Fibroblast of peridontal ligament (primary cell): ENCODE measurements at regions not wholly inside any gene's neighbourhood (a gene's known extent, or its start where the extent isn't known, plus 50 kb on each side); places are given as distances from the start of the nearest gene placed in this dataset.
A peak's percentile ranks its signal among the peaks of the same experiment; 100 is the strongest.

Experiments
- DNase-seq: peaks from one replicate; pipeline ENCODE4 v3.0.0-alpha.2; 2010; ENCODE audit errors: extremely low read depth

DNA sequence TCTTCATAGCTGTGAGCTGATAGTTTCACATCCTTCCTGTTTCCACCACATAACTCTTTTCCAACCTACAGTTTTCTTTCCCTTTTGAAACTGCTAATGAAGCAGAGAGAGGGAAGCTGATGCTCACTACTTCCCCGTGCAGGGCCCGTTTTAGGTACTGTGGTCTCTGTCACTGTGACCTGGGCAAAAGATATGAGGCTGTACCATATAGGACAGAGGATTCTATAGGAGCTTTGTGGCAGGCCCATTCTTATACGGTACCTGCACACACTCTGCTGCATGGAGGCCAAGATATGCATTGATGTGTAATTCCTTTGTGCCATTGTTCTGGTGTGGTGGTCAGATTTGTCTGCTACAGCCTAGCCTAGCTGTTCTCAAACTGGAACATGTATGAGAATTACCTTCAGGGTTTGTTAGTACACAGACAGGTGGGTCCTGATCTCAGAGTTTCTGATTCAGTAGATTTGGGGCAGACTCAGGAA, 577.3 kb downstream of the LMO7 start:
- DNase-seq = no peak

DNA sequence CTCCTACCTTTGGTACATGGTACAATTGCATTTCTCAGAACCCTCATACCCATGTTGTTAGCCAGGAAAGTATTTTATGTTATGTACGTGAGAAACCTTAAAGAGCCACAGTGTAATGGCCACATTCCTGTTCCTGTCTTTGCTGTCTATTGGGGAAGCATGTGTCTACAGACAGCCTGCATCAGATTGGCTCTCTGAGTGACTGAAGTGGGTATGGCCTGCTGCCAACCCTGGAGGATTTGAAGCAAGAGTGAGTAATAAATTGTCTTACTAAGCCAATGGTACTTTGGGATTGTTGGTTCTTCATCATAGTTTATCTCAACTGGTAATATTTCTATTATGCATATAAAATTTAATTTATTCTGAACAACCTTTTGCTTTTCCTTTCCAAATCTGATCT, 574.1 kb downstream of the LMO7 start:
- DNase-seq = peak; percentile 47

DNA sequence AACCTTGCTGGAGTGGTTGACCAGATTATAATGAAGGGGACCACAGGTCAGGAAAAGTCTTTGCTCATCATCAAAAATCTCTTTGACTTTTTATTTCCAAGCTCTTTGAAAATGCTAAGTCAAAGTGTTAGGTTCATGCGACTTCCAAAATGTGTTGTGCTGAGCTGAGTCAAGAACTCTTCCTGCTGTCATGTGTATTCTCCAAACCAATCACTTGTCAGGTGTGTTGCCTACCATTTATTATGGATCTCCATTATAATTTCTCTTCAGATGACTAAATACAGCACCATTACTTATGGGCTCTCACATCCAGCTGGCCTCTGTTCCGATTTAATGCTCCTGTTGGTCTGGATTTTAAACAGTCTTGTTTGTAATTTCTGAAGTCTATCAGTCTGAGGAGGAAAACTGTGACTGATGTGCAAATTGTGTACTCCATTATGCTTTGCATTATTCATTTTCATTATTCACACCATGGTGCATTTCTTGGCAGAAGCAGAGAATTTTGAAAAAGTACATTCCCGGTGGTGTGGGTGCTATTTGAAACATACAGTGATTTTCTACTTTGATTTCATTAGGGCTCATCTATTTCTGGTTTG, 562.5 kb downstream of the LMO7 start:
- no peak for DNase-seq

DNA sequence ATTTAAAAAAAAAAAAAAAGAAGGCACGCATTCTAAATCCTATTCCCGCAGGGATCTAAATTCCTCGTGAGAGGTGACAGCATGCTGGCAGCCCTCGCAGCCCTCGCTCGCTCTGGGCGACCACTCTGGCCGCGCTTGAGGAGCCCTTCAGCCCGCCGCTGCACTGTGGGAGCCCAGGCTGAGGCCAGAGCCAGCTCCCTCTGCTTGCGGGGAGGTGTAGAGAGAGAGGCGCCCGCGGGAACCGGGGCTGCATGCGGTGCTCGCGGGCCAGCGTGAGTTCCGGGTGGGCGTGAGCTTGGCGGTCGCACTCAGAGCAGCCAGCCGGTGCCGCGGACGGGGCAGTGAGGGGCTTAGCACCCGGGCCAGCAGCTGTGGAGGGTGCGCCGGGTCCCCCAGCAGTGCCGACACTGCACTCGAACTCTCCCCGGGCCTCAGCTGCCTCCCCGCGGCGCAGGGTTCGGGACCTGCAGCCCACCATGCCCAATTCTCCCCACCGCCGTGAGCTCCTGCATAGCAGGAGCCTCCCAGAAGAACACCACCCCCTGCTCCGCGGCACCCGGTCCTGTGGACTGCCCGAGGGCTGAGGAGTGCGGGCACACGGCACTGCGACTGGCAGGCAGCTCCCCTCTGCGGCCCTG, 553.9 kb downstream of the LMO7 start:
- no peak for DNase-seq

DNA sequence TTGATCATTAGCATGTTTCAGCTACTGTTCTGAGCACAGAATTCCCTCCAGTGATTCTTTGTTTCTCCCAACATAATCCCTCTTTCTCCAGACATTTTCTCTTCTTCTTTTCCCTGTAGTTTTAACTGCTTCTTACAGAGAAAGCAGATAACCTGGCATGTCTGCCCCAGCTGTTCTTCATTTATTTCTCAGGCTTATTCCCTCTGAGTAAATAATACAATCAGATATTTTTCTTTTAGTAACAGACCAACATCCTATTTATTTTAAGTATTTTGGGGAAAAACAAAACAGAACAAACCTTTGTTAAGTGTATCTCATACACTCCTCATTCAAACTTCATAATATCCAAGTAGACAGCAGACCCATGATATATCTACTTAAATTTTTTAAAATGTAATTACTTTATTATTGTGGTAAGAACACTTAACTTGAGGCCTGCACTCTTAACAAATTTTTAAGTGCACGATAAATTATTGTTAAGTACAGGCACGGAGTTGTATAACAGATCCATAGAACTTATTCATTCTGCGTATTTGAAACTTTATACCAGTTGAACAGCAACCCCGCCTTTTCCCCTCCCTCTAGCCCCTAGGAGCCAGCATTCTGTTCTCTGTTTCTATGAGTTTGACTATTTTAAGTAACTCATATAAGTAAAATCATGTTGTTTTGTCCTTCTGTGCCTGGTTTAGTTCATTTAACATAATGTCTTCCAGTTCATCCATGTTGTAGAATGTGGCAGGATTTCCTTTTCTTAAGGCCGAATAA, 540.0 kb downstream of the LMO7 start:
- DNase-seq = peak; percentile 25

DNA sequence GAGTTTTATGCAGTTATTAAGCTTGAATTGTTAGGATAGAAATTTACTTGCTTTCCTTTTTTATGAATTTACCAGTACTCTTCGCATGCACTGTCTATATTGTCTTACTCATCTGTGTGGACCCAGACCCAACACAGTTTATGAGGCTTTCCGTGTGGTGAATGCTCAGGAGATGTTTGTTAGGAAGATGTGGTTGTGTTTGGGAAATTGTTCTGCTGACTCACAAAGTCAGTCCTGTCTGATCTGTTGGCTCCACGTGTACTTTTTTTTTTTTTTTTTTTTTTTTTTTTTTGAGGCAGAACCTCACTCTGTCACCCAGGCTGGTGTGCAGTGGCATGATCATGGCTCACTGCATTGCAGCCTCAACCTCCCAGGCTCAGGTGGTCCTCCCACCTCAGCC, 532.5 kb downstream of the LMO7 start:
- no peak for DNase-seq

DNA sequence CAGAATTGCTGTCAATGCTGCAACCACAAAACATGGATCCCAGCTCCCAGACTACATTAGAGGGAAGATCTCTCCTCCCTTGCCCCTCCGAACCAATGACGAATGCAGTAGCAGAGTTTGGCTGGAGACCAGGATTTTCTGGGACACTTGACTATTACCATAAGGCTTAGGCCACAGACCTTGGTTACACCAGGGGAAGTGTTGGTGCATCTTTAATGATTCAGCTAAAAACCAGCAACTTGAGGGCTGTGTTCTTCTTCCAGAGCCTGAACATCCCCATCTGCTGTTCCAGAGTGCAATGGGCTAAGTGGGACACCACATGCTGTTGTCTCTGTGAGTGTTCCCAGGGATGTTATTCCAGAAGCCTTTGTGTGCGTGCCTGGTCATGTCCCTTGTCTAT, 528.2 kb downstream of the LMO7 start:
- peak; percentile 34 for DNase-seq

DNA sequence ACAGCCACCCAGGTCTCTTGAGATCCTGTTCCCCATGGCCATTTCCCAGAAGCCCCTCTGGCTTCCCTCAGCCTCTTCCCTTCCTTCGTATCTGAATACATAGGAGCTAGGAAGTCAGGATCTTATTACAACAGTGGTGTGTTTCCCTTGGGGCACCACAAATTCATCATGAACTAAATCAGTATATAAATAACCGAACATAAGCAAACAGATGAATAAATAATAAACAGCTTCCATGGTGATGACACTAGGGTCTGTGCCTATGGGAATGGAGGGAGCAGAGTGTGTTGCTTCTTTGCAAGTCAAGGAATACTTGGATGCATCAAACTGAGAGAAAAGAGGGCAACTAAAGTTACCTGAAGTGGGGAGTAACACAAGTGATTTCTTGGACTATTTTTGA, 527.6 kb downstream of the LMO7 start:
- no peak for DNase-seq

DNA sequence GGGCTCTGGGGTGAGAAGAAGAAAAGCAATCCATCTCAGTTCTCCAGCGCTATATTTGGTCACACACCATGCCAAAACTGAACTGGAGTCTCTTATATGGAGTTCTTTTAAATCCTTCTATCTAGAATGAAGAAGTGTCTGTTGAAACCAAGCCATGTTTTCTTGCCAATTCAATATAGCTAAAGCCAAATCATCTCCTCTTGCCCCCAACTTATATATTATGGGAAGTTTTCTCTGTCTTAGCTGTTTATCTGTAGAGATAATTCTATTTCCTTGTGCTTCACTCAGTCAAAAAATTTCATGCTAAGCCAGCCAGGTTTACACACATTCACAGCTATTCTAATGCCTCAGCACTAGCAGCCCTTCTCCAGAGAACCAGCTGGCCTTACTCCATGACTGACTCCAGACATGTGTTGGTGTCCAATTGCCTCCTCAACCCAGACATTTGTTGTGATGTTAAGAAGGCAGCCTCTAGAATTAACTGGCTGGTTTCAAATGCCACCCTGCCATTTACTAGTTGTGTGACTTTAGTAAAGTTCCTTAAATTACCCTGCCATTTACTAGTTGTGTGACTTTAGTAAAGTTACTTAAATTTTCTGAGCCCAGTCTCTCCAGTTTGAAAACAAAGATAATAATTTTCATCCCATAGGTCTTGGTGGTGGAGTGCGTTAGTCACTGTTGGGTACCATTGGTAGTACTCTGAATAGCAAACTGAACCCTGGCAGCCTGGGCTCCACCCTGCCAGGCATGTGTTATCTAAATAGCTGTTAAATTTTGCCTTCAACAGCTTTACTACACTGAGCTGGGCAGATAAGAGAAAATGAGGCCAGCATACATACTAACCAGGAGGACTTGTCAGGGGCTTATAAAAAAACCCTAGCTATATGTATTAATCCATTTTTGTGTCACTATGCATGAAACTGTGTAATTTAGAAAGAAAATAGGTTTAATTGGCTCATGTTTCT, 525.1 kb downstream of the LMO7 start:
- DNase-seq = peak; percentile 64

DNA sequence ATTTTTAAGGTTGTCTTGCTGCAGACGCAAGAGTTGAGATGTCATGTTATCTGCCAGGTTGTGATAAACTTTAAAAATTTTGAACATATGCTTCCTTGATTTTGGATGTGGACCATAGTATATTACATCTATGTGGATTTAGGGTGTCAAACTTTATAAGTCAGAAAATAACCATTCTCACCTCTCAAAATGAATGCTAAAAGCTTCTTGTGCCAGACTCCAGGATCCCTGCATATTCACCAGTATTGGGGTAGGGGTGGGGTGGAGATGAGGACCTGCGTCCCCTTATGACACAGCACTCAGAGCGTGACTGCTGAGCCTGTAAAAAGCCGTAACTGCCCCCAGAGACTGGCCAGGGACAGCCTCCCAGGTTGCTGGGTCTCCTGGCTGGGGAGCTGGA, 524.4 kb downstream of the LMO7 start:
- no peak for DNase-seq

DNA sequence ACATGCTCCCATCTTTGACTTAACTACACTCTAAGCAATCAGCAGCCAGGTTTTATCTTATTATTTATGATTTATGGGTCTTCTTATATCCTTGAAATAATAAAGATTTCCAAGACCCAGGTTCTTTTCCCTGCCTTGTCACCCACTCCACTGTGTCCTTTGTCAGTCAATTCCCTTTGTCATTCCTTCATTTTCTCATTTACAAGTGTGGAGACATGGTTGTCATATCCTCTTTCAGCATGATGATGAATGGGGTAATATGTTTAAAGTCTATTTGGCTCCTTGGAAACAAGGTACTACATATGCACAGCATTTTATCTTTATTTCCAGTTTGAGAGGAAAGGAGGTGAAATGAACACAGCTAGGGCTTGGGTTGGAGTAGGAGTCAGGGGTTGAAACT, 521.8 kb downstream of the LMO7 start:
- no peak for DNase-seq

DNA sequence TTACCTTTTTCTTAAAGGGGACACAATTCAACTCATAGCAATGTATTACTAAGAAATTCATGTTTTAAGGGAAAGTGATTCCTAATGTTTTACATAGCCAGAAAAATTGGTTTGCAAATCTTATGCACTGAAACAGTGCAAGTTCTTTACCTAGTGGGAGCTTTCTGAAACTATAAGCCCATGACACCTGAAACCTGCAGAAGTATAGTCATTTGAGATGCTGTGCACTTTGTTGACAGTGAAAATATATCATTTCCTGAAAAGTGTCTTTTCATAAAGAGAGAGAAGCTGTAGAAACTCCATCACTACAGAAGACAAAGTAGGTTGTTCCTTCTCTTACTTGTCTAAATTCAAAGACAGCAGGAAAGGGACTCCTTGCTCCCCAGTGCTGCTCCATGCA, 517.1 kb downstream of the LMO7 start:
- DNase-seq = no peak

DNA sequence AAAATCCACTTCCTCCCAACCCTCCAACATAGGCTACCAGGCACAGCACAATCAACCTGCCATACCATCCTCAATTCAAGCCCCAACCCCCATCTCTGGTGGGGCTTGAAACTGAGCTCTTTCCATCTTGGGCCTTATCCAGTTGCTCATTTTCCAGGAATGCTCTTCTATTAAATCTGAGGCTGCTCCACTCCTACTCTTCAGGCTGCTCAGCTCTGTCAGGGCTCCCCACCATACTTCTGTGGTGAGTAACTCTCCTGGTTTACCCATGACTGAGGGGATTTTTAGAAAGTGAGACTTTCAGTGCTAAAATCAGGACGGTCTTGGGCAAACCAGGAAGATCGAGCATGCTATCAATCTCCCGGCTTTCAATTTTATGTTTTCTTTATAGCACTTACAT, 512.8 kb downstream of the LMO7 start:
- DNase-seq = peak; percentile 91

DNA sequence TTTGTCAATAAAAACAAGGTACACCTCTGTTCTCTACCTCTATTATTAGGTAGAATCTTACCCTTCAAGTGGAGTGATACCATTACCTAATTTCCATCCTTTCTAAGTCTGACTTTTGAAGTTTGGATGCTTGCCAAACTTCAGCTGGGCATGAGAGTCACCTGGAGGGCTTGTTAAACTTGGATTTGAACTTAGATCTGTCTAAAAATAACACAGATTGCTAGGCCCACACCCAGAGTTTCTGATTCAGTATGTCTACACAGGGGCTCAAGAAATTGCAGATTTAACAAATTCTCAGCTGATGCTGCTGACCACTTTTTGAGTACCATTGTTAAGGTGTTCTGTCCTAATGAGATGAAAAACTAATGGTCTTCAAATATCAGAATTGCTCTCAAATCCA, 512.2 kb downstream of the LMO7 start:
- DNase-seq = no peak

DNA sequence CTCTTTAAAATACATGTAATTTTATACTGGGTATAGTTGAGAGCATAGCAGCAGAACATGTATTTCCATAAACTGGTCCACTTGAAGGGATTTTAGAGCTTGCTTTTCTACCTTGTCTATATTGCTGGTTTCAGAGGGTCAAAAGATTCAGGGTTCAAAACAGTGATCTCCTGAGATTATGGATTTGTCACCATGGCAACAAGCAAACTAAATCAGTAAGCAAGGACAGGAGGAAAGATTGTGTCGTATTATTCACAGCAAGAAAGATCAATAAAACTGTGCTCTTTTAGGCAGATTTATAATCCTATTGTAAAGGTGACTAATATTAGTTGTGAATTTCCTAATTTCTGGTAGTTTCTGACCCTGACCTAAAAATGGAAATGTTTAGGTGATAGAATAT, 496.4 kb downstream of the LMO7 start:
- DNase-seq = no peak

DNA sequence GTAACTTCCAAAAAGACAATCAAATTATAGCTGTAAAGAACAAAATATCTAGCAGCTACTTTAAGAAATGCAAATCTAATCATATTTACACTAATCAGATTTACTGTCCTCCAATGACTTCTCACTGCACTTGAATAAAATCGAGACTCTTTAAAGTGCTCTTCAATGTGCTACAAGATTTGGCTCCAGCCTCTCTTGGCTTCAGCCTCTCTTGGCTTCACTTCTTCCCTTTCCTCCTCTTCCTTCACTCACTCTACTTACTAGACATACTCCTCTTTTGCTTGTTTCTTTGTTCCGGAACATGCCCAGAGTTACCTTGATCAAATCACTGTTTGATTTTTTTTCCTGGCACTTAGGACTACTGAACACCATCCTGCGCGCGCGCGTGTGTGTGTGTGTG, 495.4 kb downstream of the LMO7 start:
- no peak for DNase-seq

DNA sequence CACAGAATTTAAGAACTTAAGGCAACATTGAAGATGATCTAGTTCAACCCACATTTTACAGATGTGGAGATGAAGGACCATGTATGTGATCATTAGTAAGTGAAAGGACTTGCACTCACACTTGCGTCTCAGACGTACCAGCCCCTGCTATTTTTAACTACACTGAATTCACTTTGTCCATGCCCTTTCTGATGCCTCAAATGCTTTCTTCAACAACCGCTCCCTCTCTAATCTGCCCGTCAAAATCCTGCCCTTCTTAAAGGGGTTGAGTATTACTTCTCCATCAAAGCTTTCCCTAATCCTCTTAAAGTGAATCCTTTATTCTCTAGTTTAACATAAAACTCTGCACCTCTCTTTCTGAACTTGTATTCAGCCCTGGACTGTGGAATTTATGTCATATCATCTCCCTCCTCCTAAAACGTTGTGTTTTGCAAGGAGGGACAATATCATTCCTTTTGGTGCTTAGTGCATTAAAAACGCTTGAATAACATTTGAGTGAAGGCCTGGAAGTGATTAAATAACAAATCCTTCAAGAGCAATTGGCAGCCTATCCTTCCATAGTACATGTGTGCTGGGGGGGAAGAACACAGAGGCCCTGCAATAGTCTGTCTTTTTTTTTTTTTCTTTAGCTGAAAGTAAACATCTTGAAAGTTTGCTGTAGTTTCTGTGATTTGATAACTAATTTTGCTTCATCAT, 493.3 kb downstream of the LMO7 start:
- DNase-seq = peak; percentile 63

DNA sequence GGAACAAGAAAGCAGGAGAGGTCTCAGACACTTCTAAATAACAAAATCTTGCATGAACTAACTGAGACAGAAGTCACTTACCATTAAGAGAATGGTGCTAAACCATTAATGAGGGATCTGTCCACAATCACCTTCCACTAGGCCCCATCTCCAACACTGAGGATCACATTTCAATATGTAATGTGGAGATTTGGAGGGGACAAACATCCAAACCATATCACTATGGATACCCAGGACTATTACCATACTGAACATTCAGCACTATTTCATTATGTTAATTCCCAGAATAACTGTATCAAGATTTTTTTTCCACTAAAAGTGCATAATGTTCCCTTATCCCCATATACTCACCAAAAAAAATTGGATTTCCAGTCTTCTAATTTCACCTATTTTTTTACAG, 491.8 kb downstream of the LMO7 start:
- no peak for DNase-seq

DNA sequence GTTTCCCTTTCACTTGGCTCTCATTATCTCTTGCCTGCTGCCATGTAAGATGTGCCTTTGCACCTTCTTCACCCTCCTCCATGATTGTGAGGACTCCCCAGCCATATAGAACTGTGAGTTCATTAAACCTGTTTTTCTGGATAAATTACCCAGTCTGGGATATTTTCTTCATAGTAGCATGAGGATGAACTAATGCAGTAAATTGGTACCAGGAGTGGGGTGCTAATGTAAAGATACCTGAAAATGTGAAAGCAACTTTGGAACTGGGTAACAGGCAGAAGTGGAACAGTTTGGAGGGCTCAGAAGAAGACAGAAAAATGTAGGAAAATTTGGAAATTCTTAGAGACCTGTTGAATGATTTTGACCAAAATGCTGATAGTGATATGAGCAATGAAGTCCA, 487.4 kb downstream of the LMO7 start:
- DNase-seq = no peak

DNA sequence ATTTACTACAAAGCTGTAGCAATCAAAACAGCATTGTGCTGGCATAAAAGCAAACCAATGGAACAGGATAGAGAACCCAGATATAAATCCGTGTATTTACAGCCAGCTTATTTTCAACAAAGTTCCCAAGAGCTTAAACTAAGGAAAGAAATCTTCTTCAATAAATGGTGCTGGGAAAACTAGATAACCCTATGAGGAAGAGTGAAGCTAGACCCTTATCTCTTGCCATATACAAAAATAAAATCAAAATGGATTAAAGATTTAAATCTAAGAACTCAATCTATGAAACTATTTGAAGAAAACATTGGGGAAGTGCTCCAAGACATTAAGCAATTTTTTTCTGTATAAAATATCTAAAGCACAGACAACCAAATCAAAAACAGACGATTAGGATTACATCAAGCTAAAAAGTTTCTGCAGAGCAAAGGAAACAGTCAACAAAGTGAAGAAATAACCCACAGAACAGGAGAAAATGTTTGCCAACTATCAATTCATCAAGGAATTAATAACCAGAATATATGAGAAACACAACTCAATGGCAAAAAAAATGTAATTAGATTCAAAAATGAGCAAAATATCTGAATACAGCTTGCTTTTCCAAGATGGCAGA, 480.7 kb downstream of the LMO7 start:
- DNase-seq = peak; percentile 70

DNA sequence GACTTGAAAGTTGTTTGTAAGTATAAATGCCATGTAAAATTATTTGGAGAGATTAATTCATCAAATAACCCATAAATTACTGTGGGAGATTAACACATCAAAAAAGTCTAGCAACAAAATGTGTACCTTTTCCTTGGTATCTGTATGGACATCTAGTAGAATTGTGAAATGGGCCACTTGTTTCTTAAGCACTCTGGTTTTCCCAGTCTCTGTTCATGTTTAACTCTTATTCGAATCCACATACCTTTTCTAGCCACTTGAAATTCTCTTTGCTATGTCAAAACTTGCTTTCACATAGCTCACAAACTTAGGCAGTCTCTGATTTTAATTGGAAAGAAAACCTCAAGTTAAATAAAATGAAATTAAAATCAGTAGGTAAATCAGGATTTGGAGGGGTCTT, 470.6 kb downstream of the LMO7 start:
- DNase-seq = no peak
